Nephron progenitor cell (in vitro differentiated cells): ENCODE measurements at regions not wholly inside any gene's neighbourhood (a gene's known extent, or its start where the extent isn't known, plus 50 kb on each side); places are given as distances from the start of the nearest gene placed in this dataset.
"Not testable (repeated sequence)": the region's sequence is repeated elsewhere in the genome, so short reads cannot be mapped to it uniquely, and the experiment has no call there.

ENCODE experiments used
- DNase-seq: peaks from one replicate; pipeline ENCODE4 v3.0.0; 2021
- H3K27ac Mint-ChIP-seq: 2 replicates; pipeline ENCODE4 v1.8.0; 2021; ENCODE audit warnings: mild to moderate bottlenecking, moderate library complexity, mixed read lengths
- H3K27me3 Mint-ChIP-seq: 2 replicates; pipeline ENCODE4 v1.8.0; 2021; ENCODE audit warnings: mild to moderate bottlenecking, low read depth, mixed read lengths; ENCODE audit not compliant: poor library complexity
- H3K36me3 Mint-ChIP-seq: 2 replicates; pipeline ENCODE4 v1.8.0; 2021; ENCODE audit warnings: low read depth, mixed read lengths
- H3K4me1 Mint-ChIP-seq: 2 replicates; pipeline ENCODE4 v1.8.0; 2021; ENCODE audit warnings: mixed read lengths
- H3K4me3 Mint-ChIP-seq: 2 replicates; pipeline ENCODE4 v1.8.0; 2021; ENCODE audit warnings: mild to moderate bottlenecking, moderate library complexity, mixed read lengths
- H3K9me3 Mint-ChIP-seq: 2 replicates; pipeline ENCODE4 v1.8.0; 2021; ENCODE audit warnings: mild to moderate bottlenecking, moderate library complexity, mixed read lengths
- CTCF ChIP-seq: fragments of 200-600 bp; sonication (generic); IDR thresholded peaks from 2 replicates; pipeline ENCODE4 v1.5.0; 2021; ENCODE audit warnings: antibody characterized with exemption

- H3K4me3 Mint-ChIP-seq = no peak overlapping the region
These were observed 421.8 kb upstream of the MAP2 start for GRCh38 chr2:209002054-209002453.

GRCh38 chr2:209005371-209005770 lies 418.5 kb upstream of the MAP2 start:
- DNase-seq = no peak
- Mint-ChIP-seq H3K27me3 (no peaks in the 10 kb centered on the region), H3K36me3 (no peaks in the 10 kb centered on the region), H3K27ac (no peak overlapping the region), H3K4me3 (no peak overlapping the region), H3K4me1 (no peaks in the 10 kb centered on the region), H3K9me3 (peaks cover 24% of the 10 kb centered on the region)
- TF ChIP-seq CTCF = no peak

More at GRCh38 chr2:209002054-209002453, 421.8 kb upstream of the MAP2 start:
- Mint-ChIP-seq H3K36me3 (no peaks in the 10 kb centered on the region), H3K4me1 (no peaks in the 10 kb centered on the region), H3K27me3 (no peaks in the 10 kb centered on the region), H3K27ac (no peak overlapping the region), H3K9me3 (peaks cover 22% of the 10 kb centered on the region)
- DNase-seq = no peak
- TF ChIP-seq CTCF = no peak

GRCh38 chr2:209008636-209009287 lies 415.1 kb upstream of the MAP2 start:
- no peaks in the 10 kb centered on the region for H3K27me3 Mint-ChIP-seq
- H3K36me3 Mint-ChIP-seq = no peaks in the 10 kb centered on the region
- H3K4me3 Mint-ChIP-seq = no peak overlapping the region
- no peak overlapping the region for H3K27ac Mint-ChIP-seq
- DNase-seq = no peak
- no peaks in the 10 kb centered on the region for H3K4me1 Mint-ChIP-seq
- no peak for TF ChIP-seq CTCF
- peaks cover 24% of the 10 kb centered on the region for H3K9me3 Mint-ChIP-seq

- not testable (repeated sequence) for H3K4me3 Mint-ChIP-seq, H3K27me3 Mint-ChIP-seq, H3K9me3 Mint-ChIP-seq, DNase-seq, H3K36me3 Mint-ChIP-seq, H3K4me1 Mint-ChIP-seq, H3K27ac Mint-ChIP-seq
These were observed 405.2 kb upstream of the MAP2 start for GRCh38 chr2:209018633-209019032.

- no peaks in the 10 kb centered on the region for H3K4me1 Mint-ChIP-seq
- no peak overlapping the region for H3K4me3 Mint-ChIP-seq
- peaks cover 3% of the 10 kb centered on the region for H3K27me3 Mint-ChIP-seq
- H3K27ac Mint-ChIP-seq = no peak overlapping the region
- TF ChIP-seq CTCF = no peak
- no peak for DNase-seq
- no peaks in the 10 kb centered on the region for H3K36me3 Mint-ChIP-seq
- no peaks in the 10 kb centered on the region for H3K9me3 Mint-ChIP-seq
These were observed 394.6 kb upstream of the MAP2 start for GRCh38 chr2:209029249-209029648.

GRCh38 chr2:209044307-209044706 lies 379.5 kb upstream of the MAP2 start:
- Mint-ChIP-seq H3K4me1 (no peaks in the 10 kb centered on the region), H3K36me3 (no peaks in the 10 kb centered on the region), H3K27ac (no peak overlapping the region), H3K9me3 (no peaks in the 10 kb centered on the region), H3K4me3 (no peak overlapping the region), H3K27me3 (no peaks in the 10 kb centered on the region)
- no peak for DNase-seq
- TF ChIP-seq CTCF = no peak
